ENCODE measurements at regions not wholly inside any gene's neighbourhood (a gene's known extent, or its start where the extent isn't known, plus 50 kb on each side); places are given as distances from the start of the nearest gene placed in this dataset.

- DNase-seq (no peak), ATAC-seq (no peak)
- POLR2A ChIA-PET, result no interaction called here
- peaks cover 5% of the 10 kb centered on the region for H3K27me3 Mint-ChIP-seq (ENCODE audit: low read depth)
- CTCF ChIA-PET, result no interaction called here
- no peaks in the 10 kb centered on the region for H3K9me3 Mint-ChIP-seq (ENCODE audit: insufficient read depth)
- H3K4me3 Mint-ChIP-seq, result no peak overlapping the region
- H3K4me1 Mint-ChIP-seq (ENCODE audit: low read depth), result no peaks in the 10 kb centered on the region
- H3K36me3 Mint-ChIP-seq (ENCODE audit: low read depth), result no peaks in the 10 kb centered on the region
- H3K27ac Mint-ChIP-seq, result no peak overlapping the region
Measured at GRCh38 chr10:29805134-29805723, 170.5 kb upstream of the SVIL start.

- peaks cover 5% of the 10 kb centered on the region for H3K27me3 Mint-ChIP-seq (ENCODE audit: low read depth)
- DNase-seq, result no peak
- no peaks in the 10 kb centered on the region for H3K9me3 Mint-ChIP-seq (ENCODE audit: insufficient read depth)
- H3K4me3 Mint-ChIP-seq, result no peak overlapping the region
- ATAC-seq, result no peak
- ChIA-PET POLR2A (no interaction called here), CTCF (interaction anchor here (1.1 kb wide), 1 partner anchor 194 kb away, joined by 3 read pairs; no protein-coding TSS in a partner anchor)
- H3K27ac Mint-ChIP-seq, result no peak overlapping the region
- H3K36me3 Mint-ChIP-seq (ENCODE audit: low read depth), result no peaks in the 10 kb centered on the region
- no peaks in the 10 kb centered on the region for H3K4me1 Mint-ChIP-seq (ENCODE audit: low read depth)
Measured at GRCh38 chr10:29804025-29804852, 169.5 kb upstream of the SVIL start.

- ATAC-seq, result no peak
- Mint-ChIP-seq H3K9me3 (ENCODE audit: insufficient read depth) (no peaks in the 10 kb centered on the region), H3K27me3 (ENCODE audit: low read depth) (peaks cover 5% of the 10 kb centered on the region), H3K27ac (no peak overlapping the region), H3K4me3 (no peak overlapping the region), H3K36me3 (ENCODE audit: low read depth) (no peaks in the 10 kb centered on the region), H3K4me1 (ENCODE audit: low read depth) (no peaks in the 10 kb centered on the region)
- ChIA-PET CTCF (no interaction called here), POLR2A (no interaction called here)
- no peak for DNase-seq
Measured at GRCh38 chr10:29802171-29802570, 167.4 kb upstream of the SVIL start.

- no peak overlapping the region for H3K27ac Mint-ChIP-seq
- H3K4me3 Mint-ChIP-seq, result no peak overlapping the region
- no peaks in the 10 kb centered on the region for H3K36me3 Mint-ChIP-seq (ENCODE audit: low read depth)
- H3K27me3 Mint-ChIP-seq (ENCODE audit: low read depth), result no peaks in the 10 kb centered on the region
- DNase-seq (no peak), ATAC-seq (no peak)
- ChIA-PET POLR2A (no interaction called here), CTCF (no interaction called here)
- H3K4me1 Mint-ChIP-seq (ENCODE audit: low read depth), result no peaks in the 10 kb centered on the region
- H3K9me3 Mint-ChIP-seq (ENCODE audit: insufficient read depth), result no peaks in the 10 kb centered on the region
Measured at GRCh38 chr10:29798921-29799690, 164.3 kb upstream of the SVIL start.

- H3K36me3 Mint-ChIP-seq (ENCODE audit: low read depth), result no peaks in the 10 kb centered on the region
- H3K27me3 Mint-ChIP-seq (ENCODE audit: low read depth), result no peaks in the 10 kb centered on the region
- CTCF ChIA-PET, result no interaction called here
- no peaks in the 10 kb centered on the region for H3K9me3 Mint-ChIP-seq (ENCODE audit: insufficient read depth)
- ATAC-seq (no peak), DNase-seq (no peak)
- H3K4me3 Mint-ChIP-seq, result no peak overlapping the region
- no peak overlapping the region for H3K27ac Mint-ChIP-seq
- no peaks in the 10 kb centered on the region for H3K4me1 Mint-ChIP-seq (ENCODE audit: low read depth)
- POLR2A ChIA-PET, result no interaction called here
Measured at GRCh38 chr10:29797616-29798015, 162.8 kb upstream of the SVIL start.

GRCh38 chr10:29795850-29796249 is 161.1 kb upstream of the SVIL start:
- Mint-ChIP-seq H3K4me1 (ENCODE audit: low read depth) (no peaks in the 10 kb centered on the region), H3K27me3 (ENCODE audit: low read depth) (no peaks in the 10 kb centered on the region), H3K9me3 (ENCODE audit: insufficient read depth) (no peaks in the 10 kb centered on the region), H3K27ac (no peak overlapping the region), H3K4me3 (no peak overlapping the region), H3K36me3 (ENCODE audit: low read depth) (no peaks in the 10 kb centered on the region)
- CTCF ChIA-PET, result no interaction called here
- DNase-seq (no peak), ATAC-seq (no peak)
- POLR2A ChIA-PET, result no interaction called here

- CTCF ChIA-PET, result no interaction called here
- no peak for ATAC-seq
- no peaks in the 10 kb centered on the region for H3K36me3 Mint-ChIP-seq (ENCODE audit: low read depth)
Measured at GRCh38 chr10:29794776-29795611, 160.2 kb upstream of the SVIL start.

GRCh38 chr10:29791773-29792172 is 157.0 kb upstream of the SVIL start:
- ATAC-seq (no peak), DNase-seq (no peak)
- no peaks in the 10 kb centered on the region for H3K9me3 Mint-ChIP-seq (ENCODE audit: insufficient read depth)
- H3K36me3 Mint-ChIP-seq (ENCODE audit: low read depth), result no peaks in the 10 kb centered on the region
- ChIA-PET POLR2A (no interaction called here), CTCF (no interaction called here)
- no peaks in the 10 kb centered on the region for H3K4me1 Mint-ChIP-seq (ENCODE audit: low read depth)
- H3K4me3 Mint-ChIP-seq, result no peak overlapping the region
- H3K27me3 Mint-ChIP-seq (ENCODE audit: low read depth), result peaks cover 2% of the 10 kb centered on the region
- no peak overlapping the region for H3K27ac Mint-ChIP-seq

More at GRCh38 chr10:29794776-29795611, 160.2 kb upstream of the SVIL start:
- Mint-ChIP-seq H3K4me3 (no peak overlapping the region), H3K27me3 (ENCODE audit: low read depth) (no peaks in the 10 kb centered on the region), H3K4me1 (ENCODE audit: low read depth) (no peaks in the 10 kb centered on the region), H3K9me3 (ENCODE audit: insufficient read depth) (no peaks in the 10 kb centered on the region), H3K27ac (no peak overlapping the region)
- no peak for DNase-seq
- POLR2A ChIA-PET, result no interaction called here

GRCh38 chr10:29790207-29790606 is 155.4 kb upstream of the SVIL start:
- Mint-ChIP-seq H3K27ac (no peak overlapping the region), H3K36me3 (ENCODE audit: low read depth) (no peaks in the 10 kb centered on the region), H3K4me1 (ENCODE audit: low read depth) (no peaks in the 10 kb centered on the region), H3K9me3 (ENCODE audit: insufficient read depth) (no peaks in the 10 kb centered on the region), H3K27me3 (ENCODE audit: low read depth) (peaks cover 7% of the 10 kb centered on the region), H3K4me3 (no peak overlapping the region)
- ATAC-seq (no peak), DNase-seq (no peak)
- POLR2A ChIA-PET, result no interaction called here
- CTCF ChIA-PET, result no interaction called here

GRCh38 chr10:29788113-29788512 is 153.3 kb upstream of the SVIL start:
- ChIA-PET CTCF (no interaction called here), POLR2A (no interaction called here)
- no peak for DNase-seq
- Mint-ChIP-seq H3K27me3 (ENCODE audit: low read depth) (peaks cover 9% of the 10 kb centered on the region), H3K36me3 (ENCODE audit: low read depth) (no peaks in the 10 kb centered on the region), H3K27ac (no peak overlapping the region), H3K9me3 (ENCODE audit: insufficient read depth) (no peaks in the 10 kb centered on the region), H3K4me3 (no peak overlapping the region), H3K4me1 (ENCODE audit: low read depth) (peaks cover 2% of the 10 kb centered on the region)
- ATAC-seq, result no peak

GRCh38 chr10:29785701-29786100 is 150.9 kb upstream of the SVIL start:
- POLR2A ChIA-PET, result no interaction called here
- CTCF ChIA-PET, result no interaction called here
- H3K27ac Mint-ChIP-seq, result no peak overlapping the region
- DNase-seq (no peak), ATAC-seq (no peak)
- H3K27me3 Mint-ChIP-seq (ENCODE audit: low read depth), result peaks cover 9% of the 10 kb centered on the region
- H3K4me3 Mint-ChIP-seq, result no peak overlapping the region
- no peaks in the 10 kb centered on the region for H3K9me3 Mint-ChIP-seq (ENCODE audit: insufficient read depth)
- no peaks in the 10 kb centered on the region for H3K36me3 Mint-ChIP-seq (ENCODE audit: low read depth)
- peaks cover 4% of the 10 kb centered on the region for H3K4me1 Mint-ChIP-seq (ENCODE audit: low read depth)

All from activated CD8-positive, alpha-beta T cell treated with anti-CD3 and anti-CD28 coated beads, Interleukin-2, amount 10 ng/mL, durations not matched to agents 7 days and 5 days (primary cell).